ENCODE measurements at regions not wholly inside any gene's neighbourhood (a gene's known extent, or its start where the extent isn't known, plus 50 kb on each side); places are given as distances from the start of the nearest gene placed in this dataset.
"Not testable (repeated sequence)": the region's sequence is repeated elsewhere in the genome, so short reads cannot be mapped to it uniquely, and the experiment has no call there.

DNA sequence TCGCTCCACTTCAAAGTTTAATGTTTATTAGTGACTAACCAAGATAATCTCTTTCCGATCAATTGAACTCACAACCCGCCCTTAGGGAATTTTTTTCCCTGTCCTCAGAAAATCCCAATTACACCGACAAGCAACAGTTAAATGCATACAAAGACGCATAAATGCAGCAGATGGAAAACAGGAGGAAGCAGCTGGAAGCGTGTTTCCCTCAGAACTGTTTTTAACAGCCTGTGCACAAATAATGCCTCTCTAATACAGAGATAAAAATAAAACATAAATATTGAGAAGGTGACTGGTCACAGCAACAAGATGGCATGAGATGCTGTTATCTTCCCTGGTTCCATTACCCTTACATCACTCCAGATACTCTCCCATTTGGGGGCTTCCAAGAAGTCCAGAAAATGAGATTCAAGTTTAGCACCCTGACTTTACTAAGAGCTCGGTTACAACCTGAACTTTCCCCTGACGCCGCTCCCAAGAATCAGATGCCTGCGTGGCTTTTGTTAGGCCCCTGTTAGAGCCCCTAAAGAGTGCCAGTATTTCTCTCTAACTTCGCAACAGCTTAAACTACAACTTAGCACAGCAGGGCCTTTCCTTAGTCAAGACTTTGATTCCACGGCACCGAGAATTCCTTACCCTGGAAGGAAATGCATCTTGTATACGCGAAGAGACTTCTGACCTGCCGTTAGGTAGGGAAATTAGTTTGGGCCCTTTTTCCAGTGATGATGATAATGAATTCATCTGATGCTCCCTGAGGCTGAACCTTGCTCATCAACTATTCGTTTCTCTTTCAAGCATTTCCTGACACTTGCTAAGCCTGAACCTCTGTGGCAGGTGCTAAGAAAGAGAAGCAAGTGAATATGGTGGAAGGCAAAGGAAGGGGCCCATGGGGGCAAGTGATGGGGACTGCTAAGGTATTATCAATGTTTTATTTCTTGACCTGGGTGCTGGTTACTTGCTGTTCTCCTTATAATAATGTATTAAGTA lies 137.7 kb upstream of the SMYD2 start:
- no peak for DNase-seq (ENCODE audit: low read depth)
- no peaks in the 10 kb centered on the region for H3K27me3 ChIP-seq (ENCODE audit: control insufficient read depth, insufficient read depth, low read length)
- TF ChIP-seq, protein P1, sequence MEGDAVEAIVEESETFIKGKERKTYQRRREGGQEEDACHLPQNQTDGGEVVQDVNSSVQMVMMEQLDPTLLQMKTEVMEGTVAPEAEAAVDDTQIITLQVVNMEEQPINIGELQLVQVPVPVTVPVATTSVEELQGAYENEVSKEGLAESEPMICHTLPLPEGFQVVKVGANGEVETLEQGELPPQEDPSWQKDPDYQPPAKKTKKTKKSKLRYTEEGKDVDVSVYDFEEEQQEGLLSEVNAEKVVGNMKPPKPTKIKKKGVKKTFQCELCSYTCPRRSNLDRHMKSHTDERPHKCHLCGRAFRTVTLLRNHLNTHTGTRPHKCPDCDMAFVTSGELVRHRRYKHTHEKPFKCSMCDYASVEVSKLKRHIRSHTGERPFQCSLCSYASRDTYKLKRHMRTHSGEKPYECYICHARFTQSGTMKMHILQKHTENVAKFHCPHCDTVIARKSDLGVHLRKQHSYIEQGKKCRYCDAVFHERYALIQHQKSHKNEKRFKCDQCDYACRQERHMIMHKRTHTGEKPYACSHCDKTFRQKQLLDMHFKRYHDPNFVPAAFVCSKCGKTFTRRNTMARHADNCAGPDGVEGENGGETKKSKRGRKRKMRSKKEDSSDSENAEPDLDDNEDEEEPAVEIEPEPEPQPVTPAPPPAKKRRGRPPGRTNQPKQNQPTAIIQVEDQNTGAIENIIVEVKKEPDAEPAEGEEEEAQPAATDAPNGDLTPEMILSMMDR (IDR thresholded peaks at IDR 0.05; ENCODE audit: insufficient read depth, low read length, poor library complexity, severe bottlenecking), result no peak
- H3K36me3 ChIP-seq (ENCODE audit: control insufficient read depth, insufficient read depth, low read length), result no peaks in the 10 kb centered on the region
- no peak overlapping the region for H3K4me3 ChIP-seq (ENCODE audit: low read depth, low read length)

DNA sequence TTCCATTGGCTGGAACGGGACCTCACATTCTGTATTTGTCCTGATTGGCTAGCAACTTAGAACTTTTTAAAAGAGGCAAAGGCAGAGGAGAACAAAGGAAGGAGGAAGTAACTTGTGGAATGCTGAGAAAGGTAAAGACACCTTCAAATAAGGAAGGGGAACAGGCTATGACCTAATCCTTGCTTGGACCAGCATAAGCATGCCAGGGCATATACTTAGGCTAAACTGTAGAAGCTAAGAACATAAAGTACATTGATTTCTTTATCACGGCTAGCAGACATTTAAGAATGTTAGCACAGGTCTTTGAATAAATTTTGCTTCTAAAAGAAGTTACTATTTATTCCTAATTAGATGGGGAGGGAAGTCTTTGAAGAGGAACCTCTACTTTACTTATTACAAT lies 136.4 kb upstream of the SMYD2 start:
- not testable (repeated sequence) for DNase-seq (ENCODE audit: low read depth); H3K36me3 ChIP-seq (ENCODE audit: control insufficient read depth, insufficient read depth, low read length); H3K27me3 ChIP-seq (ENCODE audit: control insufficient read depth, insufficient read depth, low read length); H3K4me3 ChIP-seq (ENCODE audit: low read depth, low read length)

DNA sequence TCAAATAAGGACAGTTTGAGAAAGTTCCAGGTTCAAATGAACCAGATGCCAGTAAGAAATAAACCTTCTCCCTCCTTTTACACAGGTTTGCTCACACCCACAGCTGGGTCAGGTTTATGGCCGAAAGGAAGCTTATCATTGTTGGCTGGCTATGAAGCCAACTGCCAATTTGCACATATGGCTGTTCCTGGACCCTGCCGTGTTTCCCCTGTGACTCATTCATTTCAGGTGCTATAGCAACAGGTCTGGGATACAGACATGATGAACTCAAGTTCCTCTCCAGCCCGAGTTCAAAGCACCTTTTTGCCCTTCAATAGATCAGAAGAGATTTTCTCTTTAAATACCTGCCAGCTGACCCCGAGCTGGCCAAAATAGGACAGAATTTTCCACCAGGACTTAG lies 134.4 kb upstream of the SMYD2 start:
- Histone ChIP-seq H3K36me3 (ENCODE audit: control insufficient read depth, insufficient read depth, low read length) (no peaks in the 10 kb centered on the region), H3K4me3 (ENCODE audit: low read depth, low read length) (no peak overlapping the region), H3K27me3 (ENCODE audit: control insufficient read depth, insufficient read depth, low read length) (no peaks in the 10 kb centered on the region)
- TF ChIP-seq, protein P1 (IDR thresholded peaks at IDR 0.05; ENCODE audit: insufficient read depth, low read length, poor library complexity, severe bottlenecking), result no peak
- DNase-seq (ENCODE audit: low read depth), result no peak

GRCh38 chr1:214154596-214155292 lies 126.2 kb upstream of the SMYD2 start:
- TF ChIP-seq, protein P1 (IDR thresholded peaks at IDR 0.05; ENCODE audit: insufficient read depth, low read length, poor library complexity, severe bottlenecking), result no peak
- no peaks in the 10 kb centered on the region for H3K36me3 ChIP-seq (ENCODE audit: control insufficient read depth, insufficient read depth, low read length)
- H3K27me3 ChIP-seq (ENCODE audit: control insufficient read depth, insufficient read depth, low read length), result no peaks in the 10 kb centered on the region
- no peak for DNase-seq (ENCODE audit: low read depth)
- H3K4me3 ChIP-seq (ENCODE audit: low read depth, low read length), result no peak overlapping the region

- TF ChIP-seq, protein P1 (IDR thresholded peaks at IDR 0.05; ENCODE audit: insufficient read depth, low read length, poor library complexity, severe bottlenecking), result no peak
- Histone ChIP-seq H3K36me3 (ENCODE audit: control insufficient read depth, insufficient read depth, low read length) (no peaks in the 10 kb centered on the region), H3K4me3 (ENCODE audit: low read depth, low read length) (no peak overlapping the region), H3K27me3 (ENCODE audit: control insufficient read depth, insufficient read depth, low read length) (no peaks in the 10 kb centered on the region)
- no peak for DNase-seq (ENCODE audit: low read depth)
Measured at GRCh38 chr1:214155987-214156625, 124.9 kb upstream of the SMYD2 start.

- H3K27me3 ChIP-seq (ENCODE audit: control insufficient read depth, insufficient read depth, low read length), result peaks cover 3% of the 10 kb centered on the region
- DNase-seq (ENCODE audit: low read depth), result no peak
- TF ChIP-seq, protein P1 (IDR thresholded peaks at IDR 0.05; ENCODE audit: insufficient read depth, low read length, poor library complexity, severe bottlenecking), result no peak
- H3K36me3 ChIP-seq (ENCODE audit: control insufficient read depth, insufficient read depth, low read length), result no peaks in the 10 kb centered on the region
- H3K4me3 ChIP-seq (ENCODE audit: low read depth, low read length), result no peak overlapping the region
Measured at GRCh38 chr1:214164173-214164572, 116.8 kb upstream of the SMYD2 start.
